Stimulated activated naive CD4-positive, alpha-beta T cell treated with Interleukin-2 at 50 U/mL for 16 hours (primary cell): ENCODE measurements at regions not wholly inside any gene's neighbourhood (a gene's known extent, or its start where the extent isn't known, plus 50 kb on each side); places are given as distances from the start of the nearest gene placed in this dataset.
"Not testable (repeated sequence)": the region's sequence is repeated elsewhere in the genome, so short reads cannot be mapped to it uniquely, and the experiment has no call there.

Experiments
- DNase-seq: peaks from one replicate; lab custom pipeline; 2025; lab: John Stamatoyannopoulos, UW

DNA sequence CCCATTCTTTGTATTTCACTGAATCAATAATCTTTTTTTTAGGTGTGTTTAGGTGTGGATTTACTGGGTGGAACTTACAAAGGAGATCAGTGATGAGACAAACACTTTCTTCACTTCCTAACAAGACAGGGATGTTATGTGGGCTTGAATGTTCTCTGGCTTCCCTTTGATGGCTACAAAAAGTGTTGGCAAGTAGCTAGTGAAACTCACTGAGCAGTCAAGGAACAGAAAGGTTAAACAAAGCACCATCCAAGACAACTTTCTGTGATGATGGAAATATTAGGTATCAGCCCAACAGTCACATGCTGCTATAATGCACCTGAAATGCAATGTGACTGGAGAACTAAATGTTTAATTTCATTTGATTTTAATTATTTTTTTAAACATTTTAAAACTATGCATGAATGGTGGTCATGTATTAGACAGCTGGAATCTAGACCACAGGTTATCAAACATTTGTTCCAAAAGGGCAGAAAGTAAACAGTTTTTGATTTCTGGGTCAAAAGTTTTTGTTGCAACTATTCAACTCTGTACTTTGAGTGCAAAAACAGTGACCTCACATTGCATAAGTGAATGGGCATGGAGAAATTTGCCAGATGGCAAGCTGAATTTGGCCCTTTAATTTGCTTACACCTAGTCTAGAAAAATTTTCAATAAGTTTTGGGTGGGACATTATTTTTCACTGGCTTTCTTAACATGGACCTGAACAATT, 1272.7 kb upstream of the TMEFF2 start:
- DNase-seq, result no peak

DNA sequence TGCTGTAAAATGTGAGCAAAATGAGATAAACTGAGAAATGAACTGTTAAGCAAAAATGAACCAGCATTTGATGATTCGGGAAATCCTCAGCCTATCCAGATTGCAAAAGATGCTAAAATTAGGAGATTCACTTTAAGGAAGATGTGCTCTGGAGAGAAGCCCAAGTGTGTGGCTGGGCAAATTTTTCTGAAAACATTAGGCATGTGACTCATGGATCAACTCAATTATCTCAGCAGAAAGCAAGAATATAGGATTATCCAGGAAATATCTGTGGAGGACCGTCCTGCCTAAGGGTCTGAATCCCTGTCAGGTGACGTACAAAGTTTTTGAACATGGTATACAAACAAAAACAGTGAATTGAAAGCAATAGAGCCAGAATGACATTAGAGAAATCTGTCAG, 1268.3 kb upstream of the TMEFF2 start:
- no peak for DNase-seq

DNA sequence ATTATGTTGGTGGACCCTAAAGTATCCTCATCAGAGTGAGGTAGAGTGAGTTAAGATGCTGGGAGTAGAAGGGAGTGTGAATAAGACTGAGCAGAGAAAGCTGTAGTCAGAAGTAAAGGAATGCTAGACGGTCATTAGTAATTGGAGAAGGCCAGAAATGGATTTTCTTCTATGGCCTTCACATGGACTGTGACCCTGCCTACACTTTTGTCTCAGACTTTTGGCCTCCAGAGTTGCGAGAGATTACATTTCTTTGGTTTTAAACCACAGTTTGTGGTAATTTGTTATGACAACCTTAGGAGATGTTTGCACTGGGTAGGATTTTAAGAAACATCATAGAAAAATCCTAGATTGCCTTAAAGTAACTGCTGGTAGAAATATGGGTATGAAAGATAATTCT, 1267.7 kb upstream of the TMEFF2 start:
- no peak for DNase-seq

DNA sequence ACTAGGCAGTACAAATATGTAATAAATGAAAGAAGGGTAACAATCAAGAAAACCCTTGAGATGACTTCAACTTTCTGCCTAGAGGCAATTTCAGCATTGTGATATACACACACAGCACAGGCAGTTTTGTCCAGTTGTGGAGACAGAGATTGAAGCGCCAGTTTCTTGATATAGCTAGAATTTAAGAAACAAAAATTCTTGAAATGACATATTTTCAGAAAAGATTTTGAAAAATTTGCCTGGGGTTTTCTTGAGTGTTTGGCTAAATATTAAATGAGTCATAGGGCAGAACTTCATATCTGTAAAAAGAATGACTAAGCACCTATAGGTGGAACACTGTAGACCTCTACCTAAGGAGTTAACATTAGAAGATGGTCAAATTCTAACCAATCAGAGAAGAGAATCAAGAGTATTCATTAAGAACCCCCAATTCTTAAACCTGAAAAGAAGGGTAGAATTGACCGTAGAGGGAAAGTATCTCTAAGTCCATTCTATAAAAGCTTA, 1266.8 kb upstream of the TMEFF2 start:
- DNase-seq, result no peak

DNA sequence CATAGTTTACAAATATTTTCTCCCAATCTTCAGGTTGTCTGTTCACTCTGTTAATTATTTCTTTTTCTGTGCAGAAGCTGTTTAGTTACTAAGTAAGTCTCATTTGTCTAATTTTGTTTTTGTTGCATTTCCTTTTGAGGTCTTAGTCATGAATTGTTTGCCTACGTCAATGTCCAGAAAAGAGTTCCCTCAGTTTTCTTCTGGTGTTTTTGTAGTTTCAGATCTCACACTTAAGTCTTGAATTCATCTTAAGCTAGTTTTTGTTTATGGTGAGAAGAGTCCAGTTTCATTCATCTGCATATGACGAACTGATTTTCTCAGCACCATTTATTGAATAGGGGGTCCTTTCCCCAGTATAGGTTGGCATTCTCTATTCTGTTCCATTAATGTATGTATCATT, 1252.2 kb upstream of the TMEFF2 start:
- DNase-seq, result no peak

DNA sequence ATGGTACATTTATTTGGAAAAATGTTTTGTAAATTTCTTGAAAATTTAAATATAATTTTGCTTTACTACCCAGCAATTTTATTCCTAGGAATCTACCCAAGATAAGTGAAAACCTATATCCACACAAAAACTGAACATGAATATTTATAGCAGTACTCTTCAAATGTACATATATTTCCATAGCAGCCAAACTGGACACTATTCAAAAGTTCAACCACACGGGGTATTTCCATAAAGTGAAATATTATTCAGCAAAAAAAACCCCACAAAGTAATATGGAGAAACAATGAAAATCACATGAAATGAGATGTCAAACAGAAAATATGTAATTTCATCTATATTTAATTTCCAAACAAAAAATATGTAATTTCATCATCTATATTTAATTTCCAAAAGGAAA, 1247.6 kb upstream of the TMEFF2 start:
- DNase-seq, result no peak

DNA sequence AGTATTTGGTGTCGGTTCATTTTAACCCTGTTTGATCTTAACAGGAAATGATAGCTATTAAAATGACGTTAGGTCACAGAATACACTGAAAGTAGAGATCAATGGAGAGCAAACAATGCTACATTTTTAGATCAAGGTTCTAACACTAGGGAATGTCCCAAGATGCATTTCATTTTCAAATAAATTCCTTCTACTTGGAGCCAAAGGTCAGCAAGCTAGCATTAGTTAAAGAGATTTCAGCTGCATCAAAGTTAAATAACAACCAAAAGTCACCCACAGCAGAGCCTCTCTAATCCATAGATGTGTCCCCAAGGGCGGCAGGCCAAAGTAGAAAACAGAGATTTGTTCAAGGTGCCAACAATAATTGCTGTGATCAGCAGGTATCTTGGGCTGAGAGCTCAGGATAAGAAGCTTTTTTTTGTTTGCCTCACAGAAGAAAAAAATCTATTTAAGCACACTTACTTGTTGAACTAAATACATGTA, 1233.6 kb upstream of the TMEFF2 start:
- no peak for DNase-seq

DNA sequence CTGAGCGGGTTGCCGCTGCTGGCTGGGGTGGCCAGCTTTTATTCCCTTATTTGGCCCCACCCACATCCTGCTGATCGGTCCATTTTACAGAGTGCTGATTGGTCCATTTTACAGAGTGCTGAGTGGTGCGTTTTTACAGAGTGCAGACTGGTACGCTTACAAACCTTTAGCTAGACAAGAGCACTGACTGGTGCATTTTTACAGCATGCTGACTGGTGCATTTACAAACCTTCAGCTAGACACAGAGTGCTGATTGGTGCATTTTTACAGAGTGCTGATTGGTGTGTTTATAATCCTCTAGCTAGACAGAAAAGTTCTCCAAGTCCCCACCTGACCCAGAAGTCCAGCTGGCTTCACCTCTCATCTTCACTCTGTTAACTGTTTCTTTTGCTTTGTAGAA, 1217.6 kb upstream of the TMEFF2 start:
- DNase-seq, result not testable (repeated sequence)

DNA sequence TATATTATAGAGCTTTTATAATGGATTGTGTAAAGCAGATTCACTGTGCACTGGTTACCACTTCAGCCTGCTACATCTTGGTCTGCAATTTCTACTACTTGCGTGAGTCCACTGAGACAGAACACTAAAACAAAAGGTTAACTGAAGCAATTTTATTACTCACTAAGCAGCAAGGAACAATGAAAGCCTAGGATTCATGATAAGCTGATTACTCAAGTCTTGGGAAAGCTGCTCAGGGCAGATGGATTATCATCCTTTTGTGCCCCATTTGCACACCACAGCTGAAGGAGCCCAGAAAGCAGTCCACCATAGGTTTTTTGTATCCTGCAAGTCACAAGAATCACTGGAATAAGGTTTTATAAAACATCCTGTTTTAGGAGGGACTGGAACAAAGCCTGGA, 1215.2 kb upstream of the TMEFF2 start:
- no peak for DNase-seq

DNA sequence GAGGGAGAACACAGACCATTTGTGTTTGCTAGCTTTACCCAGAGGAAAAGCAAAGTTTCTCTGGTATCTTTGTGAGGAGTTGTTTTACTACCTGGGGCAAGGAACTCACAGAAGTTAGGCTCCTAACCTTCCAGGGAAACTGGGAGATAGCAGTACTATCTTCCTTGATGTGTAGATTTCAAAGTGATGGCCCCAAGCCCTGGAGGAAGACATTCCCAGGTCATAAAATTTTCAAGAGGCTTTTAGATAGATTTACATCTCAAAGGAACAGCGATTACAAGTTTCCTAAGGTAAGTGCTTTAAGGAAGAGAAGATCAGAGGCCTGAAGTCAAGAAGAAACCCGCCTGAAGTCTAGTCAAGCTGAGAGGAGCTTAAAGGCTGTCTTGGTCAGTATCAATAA, 1187.8 kb upstream of the TMEFF2 start:
- no peak for DNase-seq

DNA sequence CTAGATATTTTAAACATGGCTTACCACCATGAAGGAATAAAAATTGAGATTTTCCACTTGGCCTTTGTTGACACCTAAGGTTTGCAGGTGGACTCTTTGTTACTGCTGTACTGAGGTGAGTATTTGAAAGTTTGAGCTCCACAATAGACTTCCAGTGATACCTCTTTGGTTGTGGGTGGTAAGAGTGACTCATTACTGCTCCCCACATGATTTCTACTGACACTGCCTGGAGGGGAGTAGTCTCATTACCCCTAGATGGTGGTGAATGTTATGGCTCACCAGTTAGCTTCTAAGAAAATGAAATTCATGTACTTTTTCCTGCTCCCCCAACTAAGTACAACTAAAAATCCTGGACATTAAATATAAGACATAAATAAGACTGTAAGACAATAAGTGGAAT, 1183.1 kb upstream of the TMEFF2 start:
- DNase-seq, result no peak

DNA sequence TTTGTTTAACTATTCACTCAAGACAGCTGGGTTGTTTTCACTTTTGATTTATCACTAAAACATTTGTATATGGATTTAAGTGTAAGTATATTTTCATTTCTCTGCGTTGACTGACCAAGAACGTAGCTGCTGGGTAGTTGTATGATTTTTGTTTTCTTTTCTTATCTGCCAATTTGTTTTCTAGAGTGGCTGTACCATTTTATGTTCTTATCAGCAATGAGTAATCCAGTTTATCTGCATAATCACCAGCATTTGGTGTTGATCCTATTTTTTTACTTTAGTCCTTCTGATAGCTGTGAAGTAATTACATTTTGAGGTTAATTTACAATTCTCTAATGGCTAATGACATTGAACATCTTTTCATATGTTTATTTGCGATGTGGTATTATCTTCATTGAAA, 1178.4 kb upstream of the TMEFF2 start:
- no peak for DNase-seq

DNA sequence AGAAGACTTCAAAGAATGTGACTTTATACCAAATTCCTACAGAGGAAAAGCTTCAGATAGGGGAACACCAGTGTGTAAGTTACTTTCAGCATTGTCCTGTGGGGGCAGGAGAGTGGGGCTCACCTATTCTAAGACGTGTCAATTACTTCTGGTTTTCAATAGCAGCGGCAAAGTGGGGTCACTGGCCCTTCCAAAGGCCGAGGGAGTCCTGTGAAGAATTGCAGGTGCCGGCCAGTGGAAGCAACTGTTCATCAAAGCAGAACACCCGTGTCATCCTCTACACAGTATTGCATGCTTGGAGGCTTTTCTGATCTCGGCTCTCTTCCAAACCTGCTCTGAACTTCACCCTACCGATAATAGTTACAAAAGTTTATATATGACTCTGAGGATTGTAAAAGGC, 1176.5 kb upstream of the TMEFF2 start:
- DNase-seq, result no peak

DNA sequence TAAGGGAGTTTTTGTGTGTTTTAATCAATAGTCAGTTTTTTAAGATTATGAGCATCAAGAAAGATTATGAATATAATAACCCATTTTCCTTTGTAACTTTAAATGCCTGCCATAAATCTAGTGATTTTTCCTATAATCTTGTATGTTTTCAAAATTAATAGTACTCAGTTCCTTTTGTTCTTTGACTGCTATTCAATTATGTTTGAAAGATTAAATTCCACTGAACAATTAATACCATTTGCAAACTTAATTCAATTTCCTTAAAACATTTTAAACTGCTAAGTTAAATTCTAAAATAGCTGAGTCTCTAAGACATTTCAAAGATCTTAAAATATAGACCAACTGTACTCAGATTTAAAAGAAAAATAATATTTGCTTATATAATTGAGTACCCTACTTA, 1173.9 kb upstream of the TMEFF2 start:
- DNase-seq, result no peak

DNA sequence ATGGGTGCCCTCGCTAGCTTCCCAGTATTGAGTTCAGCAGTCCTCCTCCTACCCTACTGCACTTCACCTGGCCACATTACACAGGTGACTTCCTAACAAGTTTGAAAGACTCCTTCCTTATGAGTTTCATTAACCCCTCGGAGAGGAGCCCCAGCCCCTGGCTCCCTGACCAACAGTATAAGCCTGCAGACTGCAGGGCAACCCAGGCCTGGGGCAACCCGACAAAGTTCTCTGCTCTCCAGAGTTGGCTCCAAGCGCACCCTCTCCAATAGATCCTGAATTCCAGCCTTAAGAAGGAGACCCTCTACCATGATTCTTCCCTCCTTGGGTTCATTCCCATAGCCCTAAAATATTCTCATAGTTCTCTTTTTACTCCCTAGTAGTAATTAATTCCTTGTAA, 1162.8 kb upstream of the TMEFF2 start:
- no peak for DNase-seq

DNA sequence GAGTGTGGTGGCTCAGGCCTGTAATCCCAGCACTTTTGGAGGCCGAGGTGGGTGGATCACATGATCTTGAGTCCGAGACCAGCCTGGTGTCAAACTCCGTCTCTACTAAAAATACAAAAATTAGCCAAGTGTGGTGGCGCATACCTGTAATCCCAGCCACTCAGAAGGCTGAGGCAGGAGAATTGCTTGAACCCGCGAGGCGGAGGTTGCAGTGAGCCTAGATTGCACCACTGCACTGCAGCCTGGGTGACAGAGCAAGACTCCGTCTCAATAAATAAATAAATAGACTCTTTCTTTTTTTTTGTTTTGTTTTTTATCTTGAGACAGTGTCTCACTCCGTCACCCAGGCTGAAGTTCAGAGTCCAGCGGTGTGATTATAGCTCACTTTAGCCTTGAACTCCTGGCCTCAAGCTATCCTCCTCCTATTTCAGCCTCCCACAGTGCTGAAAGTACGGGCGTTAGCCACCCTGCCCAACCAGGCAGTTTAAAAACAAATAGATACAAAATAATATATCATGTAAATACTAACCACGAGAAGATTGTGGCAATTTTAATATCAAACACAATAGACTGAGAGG, 1158.0 kb upstream of the TMEFF2 start:
- DNase-seq, result not testable (repeated sequence)

DNA sequence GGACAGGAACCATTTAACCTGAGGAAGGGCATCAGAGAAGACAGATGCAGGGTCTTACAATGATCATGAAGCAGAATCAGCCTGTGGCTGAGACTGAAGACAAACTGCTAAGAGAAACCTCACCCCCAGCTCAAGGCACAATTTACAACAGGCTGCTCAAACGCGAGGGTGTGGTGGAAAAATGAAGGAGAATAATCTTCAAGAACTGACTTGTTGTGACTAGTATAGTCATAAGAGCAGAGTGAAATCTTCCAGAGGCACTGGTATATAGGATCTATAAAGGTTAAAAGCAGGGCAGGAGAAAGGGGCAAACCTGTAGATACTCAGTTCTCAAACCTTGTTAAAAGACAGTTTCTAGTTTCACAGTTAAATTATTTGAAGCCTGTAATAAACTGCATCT, 1155.8 kb upstream of the TMEFF2 start:
- DNase-seq, result no peak

DNA sequence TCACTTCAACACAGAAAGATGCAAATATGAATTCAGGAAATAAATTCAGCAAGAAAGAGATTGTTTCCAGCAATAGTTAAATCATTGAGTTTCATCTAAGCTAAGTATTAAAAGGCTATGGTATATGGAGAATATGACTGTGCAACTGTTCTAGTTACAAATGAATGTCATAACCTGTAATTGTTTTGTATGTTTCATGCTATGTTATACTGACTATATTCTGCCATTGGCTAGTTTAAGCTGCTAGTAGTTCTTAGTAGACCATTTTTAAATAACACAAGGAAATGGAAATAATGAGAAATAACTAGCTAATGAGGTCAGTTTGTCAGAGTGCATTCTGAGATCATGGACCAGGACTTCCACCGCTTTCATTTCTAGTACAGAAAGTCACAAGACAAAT, 1154.9 kb upstream of the TMEFF2 start:
- no peak for DNase-seq

DNA sequence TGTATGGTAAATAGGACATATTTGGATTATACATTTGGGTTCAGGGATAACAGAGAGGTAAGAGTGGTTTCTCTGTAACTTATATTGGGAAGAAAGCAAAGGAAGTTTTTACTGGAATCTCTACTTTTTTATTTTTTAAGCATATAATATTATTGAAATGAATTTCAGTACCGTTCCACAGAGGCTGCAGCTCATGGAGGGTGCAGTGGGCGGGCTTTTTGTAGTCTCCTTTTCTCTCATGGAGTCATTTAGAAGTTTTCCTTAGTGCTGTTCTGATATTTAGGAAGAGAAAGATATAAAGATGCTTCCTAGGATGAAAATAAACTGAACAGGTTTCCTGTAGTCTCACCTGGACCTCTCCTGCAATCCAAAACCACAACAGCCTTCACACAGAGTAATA, 1153.3 kb upstream of the TMEFF2 start:
- no peak for DNase-seq

DNA sequence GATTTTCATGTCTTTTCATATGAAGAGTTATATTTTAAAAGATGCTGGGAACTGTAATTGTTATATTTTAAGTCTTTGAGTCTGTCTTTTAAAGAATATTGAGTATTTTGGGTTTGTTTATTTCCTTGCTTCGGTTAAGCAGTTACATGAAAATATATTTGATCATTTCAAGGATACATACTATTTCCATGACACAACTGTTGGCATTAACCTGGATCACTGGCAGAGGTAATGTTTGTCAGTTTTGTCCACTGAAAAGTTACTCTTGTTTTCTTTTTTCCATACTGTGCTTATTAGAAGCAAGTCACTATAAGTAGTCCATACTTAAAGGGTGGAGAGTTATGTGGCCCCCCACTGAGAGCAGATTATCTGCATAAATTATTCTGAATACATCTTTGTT, 1142.0 kb upstream of the TMEFF2 start:
- DNase-seq, result no peak

DNA sequence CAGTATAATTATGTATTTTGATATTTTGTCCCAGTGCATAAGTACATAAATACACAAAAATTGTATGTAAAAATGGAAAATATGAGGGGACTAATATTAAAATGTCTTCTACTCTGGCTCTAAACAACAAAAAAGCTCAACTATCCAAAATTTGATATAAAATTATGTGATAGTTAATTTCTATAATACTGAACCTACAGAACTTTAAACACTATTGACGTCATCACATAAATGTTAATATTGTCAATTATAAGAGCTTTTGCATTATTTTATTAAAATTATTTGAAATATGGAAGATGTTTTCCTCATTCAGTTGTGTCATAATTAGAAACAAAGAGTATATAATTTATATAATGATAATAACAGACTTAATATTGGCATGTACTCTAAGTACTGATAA, 1139.7 kb upstream of the TMEFF2 start:
- DNase-seq, result no peak

DNA sequence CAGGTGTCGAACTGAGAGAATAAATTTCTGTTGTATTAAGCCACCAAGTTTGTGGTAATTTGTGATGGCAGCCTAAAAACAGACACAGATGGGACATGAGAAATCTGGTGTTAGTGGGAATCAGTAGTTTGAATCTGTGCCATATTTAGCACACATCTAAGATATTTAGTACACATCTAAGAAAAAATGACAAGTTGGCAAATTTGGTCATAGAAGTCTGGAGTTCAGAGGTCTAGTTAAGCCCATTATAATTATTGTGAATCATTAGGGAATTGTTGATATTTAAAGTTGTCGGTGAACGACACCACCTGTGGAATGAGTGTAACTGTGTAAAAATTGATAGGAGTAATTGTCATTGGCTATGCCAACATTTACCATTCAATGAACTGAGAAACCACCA, 1138.8 kb upstream of the TMEFF2 start:
- DNase-seq, result no peak

DNA sequence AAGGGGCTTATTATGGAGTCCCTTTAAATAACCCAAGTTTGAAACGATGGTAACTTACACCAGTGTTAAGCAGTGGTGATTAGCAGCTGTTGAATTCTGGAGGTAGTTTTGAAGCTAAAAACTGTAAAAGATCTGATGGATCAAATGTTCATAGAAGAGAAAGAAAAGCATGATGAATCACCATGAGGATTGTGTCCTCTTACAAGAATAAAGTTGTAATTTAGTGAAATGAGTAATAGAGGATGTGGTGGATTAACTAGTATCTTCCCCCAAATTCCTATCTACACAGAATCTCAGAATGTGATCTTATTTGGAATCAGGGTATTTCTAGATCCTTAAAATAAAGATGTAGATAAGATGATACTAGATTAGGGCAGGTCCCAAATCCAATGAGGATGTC, 1138.2 kb upstream of the TMEFF2 start:
- no peak for DNase-seq

DNA sequence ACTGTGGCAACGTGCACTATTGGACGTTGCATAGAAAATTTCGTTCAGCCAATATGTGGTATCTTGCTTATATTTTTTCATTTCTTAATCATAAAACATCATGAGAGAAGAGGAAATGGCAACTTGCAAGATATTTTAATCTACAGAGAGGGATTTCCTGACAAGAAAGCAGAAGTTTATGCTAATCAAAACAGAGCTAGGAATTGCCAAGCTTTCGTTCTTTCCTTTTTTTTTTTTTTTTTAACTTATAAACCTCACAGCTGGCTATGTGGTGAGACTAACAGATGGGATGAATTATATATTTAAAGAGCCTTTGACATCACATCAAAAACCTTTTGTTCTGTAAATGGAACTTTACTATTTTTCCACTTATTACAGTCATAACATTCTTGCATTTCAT, 1136.9 kb upstream of the TMEFF2 start:
- DNase-seq, result no peak
